Rectal smooth muscle tissue (tissue), 1 donor: ENCODE measurements at regions not wholly inside any gene's neighbourhood (a gene's known extent, or its start where the extent isn't known, plus 50 kb on each side); places are given as distances from the start of the nearest gene placed in this dataset.
"Not testable (repeated sequence)": the region's sequence is repeated elsewhere in the genome, so short reads cannot be mapped to it uniquely, and the experiment has no call there.

ENCODE experiments used
- H3K27ac ChIP-seq: one replicate; pipeline ENCODE4 v1.7.0; 2013; ENCODE audit warnings: low read depth, low read length, inconsistent platforms
- H3K27me3 ChIP-seq: one replicate; pipeline ENCODE4 v1.7.0; 2013; ENCODE audit warnings: low read length; ENCODE audit not compliant: control insufficient read depth, insufficient read depth
- H3K36me3 ChIP-seq: one replicate; pipeline ENCODE4 v1.7.0; 2013; ENCODE audit warnings: low read length; ENCODE audit not compliant: control insufficient read depth, insufficient read depth
- H3K4me1 ChIP-seq: one replicate; pipeline ENCODE4 v1.7.0; 2013; ENCODE audit warnings: low read length; ENCODE audit not compliant: control insufficient read depth, insufficient read depth
- H3K4me3 ChIP-seq: one replicate; pipeline ENCODE4 v1.7.0; 2013; ENCODE audit warnings: low read length
- H3K9ac ChIP-seq: one replicate; pipeline ENCODE4 v1.7.0; 2013; ENCODE audit warnings: low read length

DNA sequence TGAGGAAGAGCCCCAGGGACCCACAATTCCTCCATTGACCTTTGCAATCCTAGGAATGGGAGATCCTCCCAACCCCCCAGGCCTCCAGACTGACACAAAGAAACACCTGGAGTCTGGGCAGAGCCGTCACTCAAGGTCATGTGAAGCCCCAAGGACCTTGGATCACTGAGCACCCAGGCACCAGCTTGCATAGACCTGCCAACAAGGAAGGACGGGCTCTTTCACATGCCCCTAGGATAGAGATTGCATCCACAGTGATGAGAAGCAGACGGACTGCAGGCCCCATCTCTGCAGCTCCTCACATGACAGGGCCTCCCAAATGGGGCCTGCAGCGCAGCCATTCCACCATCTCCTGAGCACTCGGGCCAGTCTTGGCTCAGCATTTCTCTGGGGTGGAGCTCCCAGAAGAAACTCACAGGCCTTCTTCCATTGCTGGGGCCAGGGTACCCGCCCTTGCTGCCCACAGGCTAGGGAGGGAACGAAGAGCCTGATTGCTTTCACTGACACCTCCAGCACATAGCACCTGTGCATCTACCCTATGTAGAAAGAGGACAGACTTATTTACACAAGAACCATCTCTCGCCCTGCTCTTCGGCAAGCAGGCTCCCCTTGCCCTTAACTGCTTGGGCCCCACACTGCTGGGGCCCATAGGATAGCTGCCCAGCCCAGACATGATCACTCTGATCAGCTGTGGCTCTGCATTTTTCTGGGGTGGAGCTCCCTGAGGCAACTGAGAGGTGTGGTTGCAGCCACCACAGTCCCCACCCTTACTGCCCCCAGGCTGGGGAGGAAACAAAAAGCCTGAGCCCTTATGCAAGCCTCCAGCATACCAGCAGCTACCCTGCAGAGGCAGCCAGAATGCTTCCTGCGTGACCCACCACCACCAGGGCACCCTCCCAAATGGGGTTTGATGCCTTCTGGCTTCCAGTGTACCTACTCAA, 185.7 kb upstream of the ZCCHC13 start:
- Histone ChIP-seq H3K27me3 (no peaks in the 10 kb centered on the region), H3K9ac (no peak overlapping the region), H3K4me3 (no peak overlapping the region), H3K4me1 (no peaks in the 10 kb centered on the region), H3K27ac (no peak overlapping the region), H3K36me3 (no peaks in the 10 kb centered on the region)

DNA sequence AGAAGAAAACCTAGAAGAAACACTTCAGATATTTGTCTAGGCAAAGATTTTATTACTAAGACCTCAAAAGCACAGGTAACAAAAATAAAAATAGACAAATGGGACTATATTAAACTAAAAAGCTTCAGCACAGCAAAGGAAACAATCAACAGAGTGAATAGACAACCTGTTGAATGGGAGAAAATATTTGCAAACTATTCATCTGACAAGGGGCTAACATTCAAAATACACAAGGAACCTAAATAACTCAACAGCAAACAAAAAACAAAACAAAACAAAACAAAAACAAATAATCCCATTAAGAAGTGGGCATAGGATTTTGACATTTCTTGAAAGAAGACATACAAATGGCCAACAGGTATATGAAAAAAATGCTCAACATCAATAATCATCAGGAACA, 192.7 kb upstream of the ZCCHC13 start:
- Histone ChIP-seq H3K27me3 (no peaks in the 10 kb centered on the region), H3K36me3 (no peaks in the 10 kb centered on the region), H3K27ac (no peak overlapping the region), H3K9ac (no peak overlapping the region), H3K4me1 (peaks cover 2% of the 10 kb centered on the region), H3K4me3 (no peak overlapping the region)

DNA sequence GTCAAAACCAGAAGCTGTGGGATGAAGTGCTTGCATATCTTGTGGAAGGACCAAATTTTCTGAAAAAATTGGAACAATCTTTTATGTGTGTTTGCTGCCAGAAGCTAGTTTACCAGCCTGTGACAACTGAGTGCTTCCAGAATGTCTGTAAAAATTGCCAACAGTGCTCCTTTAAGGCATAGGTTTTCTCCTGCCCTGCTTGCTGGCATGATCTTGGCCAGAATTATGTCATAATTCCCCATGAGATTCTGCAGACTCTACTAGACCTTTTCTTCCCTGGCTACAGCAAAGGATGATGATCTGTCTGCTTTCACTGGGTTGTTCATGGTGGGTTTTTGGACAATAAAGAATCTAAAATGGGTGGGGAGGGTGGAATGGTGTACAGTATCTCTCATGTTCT, 196.3 kb upstream of the ZCCHC13 start:
- H3K27ac ChIP-seq = no peak overlapping the region
- no peaks in the 10 kb centered on the region for H3K36me3 ChIP-seq
- H3K27me3 ChIP-seq = no peaks in the 10 kb centered on the region
- H3K9ac ChIP-seq = no peak overlapping the region
- peaks cover 2% of the 10 kb centered on the region for H3K4me1 ChIP-seq
- no peak overlapping the region for H3K4me3 ChIP-seq

DNA sequence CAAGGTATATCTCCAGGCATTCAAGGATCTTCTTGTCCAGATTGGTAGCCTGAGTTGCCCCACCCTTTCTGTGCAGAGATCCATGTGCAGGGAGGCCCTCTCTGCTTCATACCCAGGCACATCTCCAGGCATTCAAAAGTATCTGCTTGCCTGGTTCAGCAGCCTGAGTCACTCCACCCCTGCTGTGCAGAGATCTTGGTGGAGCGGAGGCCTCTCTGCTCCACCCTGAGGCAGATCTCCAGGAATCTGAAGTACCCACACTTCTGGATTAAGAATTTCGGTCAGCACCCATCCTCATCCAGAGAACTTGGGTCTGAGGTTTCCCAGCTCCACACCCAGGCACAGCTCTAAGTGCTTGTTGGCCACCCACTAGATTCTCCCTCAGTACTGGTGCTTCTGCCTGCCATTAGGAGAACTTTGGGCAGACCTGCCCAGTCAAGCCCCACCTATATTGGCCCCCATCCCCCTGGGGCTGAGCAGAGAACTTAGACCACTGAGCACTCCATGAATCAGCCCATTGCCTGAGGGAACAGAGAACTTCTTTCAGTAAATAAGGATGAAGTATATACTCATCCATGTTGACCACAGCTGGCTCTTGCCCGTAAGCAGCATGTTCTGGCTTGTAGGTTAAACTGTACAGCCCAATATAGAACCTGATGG, 199.5 kb upstream of the ZCCHC13 start:
- Histone ChIP-seq H3K9ac (no peak overlapping the region), H3K27ac (no peak overlapping the region), H3K27me3 (no peaks in the 10 kb centered on the region), H3K36me3 (no peaks in the 10 kb centered on the region), H3K4me1 (peaks cover 2% of the 10 kb centered on the region), H3K4me3 (no peak overlapping the region)

DNA sequence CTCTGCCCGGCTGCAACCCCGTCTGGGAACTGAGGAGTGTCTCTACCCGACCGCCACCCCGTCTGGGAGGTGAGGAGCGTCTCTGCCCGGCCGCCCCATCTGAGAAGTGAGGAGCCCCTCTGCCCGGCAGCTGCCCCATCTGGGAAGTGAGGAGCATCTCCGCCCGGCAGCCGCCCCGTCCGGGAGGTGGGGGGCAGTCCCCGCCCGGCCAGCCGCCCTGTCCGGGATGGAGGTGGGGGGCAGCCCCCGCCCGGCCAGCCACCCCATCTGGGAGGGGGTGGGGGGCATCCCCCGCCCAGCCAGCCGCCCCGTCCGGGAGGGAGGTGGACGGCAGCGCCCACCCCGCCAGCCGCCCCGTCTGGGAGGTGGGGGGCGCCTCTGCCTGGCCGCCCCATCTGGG, 205.6 kb upstream of the ZCCHC13 start:
- not testable (repeated sequence) for H3K4me3 ChIP-seq, H3K27ac ChIP-seq, H3K4me1 ChIP-seq, H3K36me3 ChIP-seq, H3K9ac ChIP-seq, H3K27me3 ChIP-seq

DNA sequence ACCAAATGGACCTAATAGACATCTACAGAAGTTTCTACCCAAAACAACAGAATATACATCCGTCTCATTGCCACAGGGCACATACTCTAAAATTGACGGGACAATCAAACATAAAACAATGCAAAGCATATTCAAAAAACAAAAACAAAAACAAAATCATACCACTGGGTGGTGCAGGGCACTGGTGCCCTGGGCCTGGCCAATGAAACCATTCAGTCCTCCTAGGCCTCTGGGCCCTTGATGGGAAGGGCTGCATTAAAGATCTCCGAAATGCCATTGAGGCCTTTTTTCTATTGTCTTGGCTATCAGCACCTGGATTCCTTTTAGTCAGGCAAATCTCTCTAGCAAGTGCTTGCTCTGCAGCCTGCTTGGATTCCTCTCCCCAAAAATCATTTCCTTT, 213.9 kb upstream of the ZCCHC13 start:
- H3K4me1 ChIP-seq = no peaks in the 10 kb centered on the region
- H3K27ac ChIP-seq = no peak overlapping the region
- H3K27me3 ChIP-seq = no peaks in the 10 kb centered on the region
- H3K36me3 ChIP-seq = no peaks in the 10 kb centered on the region
- H3K9ac ChIP-seq = no peak overlapping the region
- H3K4me3 ChIP-seq = no peak overlapping the region

DNA sequence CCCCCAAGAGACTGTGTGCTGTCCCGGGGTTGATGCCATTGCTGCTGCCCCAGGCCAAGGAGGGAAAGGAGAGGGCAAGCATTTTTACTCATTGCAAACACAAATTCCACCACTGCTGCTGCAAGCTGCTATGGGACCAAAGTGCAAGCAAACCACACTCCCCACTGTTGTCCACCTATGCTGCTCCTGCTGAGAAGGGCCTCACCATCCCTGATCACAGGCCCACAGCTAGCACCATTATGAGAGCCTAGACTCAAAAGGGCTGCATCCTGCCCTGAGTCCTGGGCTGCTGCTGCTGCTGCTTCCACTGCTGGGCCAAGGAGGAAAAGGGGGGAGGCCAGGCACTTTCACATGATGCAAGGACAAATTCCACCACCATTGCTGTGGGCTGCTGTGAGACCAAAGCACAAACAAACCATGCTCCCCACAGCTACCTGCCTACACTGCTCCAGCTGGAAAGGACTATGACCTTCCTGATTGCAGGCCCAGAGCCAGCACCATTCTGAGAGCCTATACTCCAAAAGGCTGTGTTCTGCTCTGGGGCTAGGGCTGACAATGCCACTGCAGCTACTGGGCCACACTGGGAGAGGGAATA, 218.2 kb upstream of the ZCCHC13 start:
- Histone ChIP-seq H3K27me3 (no peaks in the 10 kb centered on the region), H3K27ac (no peak overlapping the region), H3K4me3 (no peak overlapping the region), H3K36me3 (no peaks in the 10 kb centered on the region), H3K4me1 (no peaks in the 10 kb centered on the region), H3K9ac (no peak overlapping the region)

DNA sequence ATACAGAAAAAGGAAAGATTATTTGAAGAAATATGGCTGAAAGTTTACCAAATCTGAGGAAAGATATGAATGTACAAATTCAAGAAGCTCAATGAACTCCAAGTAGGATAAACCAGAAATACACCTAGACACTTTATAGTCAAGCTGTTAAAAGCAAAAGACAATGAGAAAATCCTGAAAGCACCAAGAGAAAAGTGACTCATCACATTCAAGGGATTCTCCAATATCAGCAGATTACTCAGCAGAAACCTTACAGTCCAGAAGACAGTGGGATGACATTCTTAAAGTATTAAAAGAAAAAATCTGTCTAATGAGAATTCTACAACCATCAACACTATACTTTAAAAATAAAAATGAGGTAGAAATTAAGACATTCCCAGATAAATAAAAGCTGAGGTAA, 223.8 kb upstream of the ZCCHC13 start:
- Histone ChIP-seq H3K36me3 (no peaks in the 10 kb centered on the region), H3K27ac (no peak overlapping the region), H3K4me1 (no peaks in the 10 kb centered on the region), H3K9ac (no peak overlapping the region), H3K4me3 (no peak overlapping the region), H3K27me3 (no peaks in the 10 kb centered on the region)

DNA sequence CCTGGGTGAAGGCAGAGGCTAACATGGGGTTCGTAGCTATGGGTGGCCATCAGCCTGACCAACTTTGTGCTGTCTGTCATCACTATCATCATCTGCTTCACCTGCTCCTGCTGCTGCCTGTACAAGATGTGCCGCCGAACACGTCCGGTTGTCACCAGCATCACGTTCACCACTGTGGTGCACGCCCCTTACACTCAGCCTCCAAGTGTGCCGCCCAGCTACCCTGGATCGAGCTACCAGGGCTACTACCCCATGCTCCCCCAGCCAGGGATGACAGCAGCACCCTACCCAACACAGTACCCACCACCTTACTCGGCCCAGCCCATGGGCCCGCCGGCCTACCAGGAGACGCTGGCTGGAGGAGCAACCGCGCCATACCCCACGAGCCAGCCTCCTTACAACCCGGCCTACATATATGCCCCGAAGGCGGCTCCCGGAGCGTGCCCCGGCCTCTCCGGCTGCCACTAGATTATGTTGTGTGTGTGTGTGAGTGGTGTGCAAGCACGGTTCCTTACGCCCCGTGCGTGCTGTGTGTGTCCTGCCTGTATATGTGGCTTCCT, 213.4 kb upstream of the XIST start:
- Histone ChIP-seq H3K4me1 (no peaks in the 10 kb centered on the region), H3K9ac (no peak overlapping the region), H3K36me3 (no peaks in the 10 kb centered on the region), H3K27me3 (no peaks in the 10 kb centered on the region), H3K27ac (no peak overlapping the region), H3K4me3 (no peak overlapping the region)

DNA sequence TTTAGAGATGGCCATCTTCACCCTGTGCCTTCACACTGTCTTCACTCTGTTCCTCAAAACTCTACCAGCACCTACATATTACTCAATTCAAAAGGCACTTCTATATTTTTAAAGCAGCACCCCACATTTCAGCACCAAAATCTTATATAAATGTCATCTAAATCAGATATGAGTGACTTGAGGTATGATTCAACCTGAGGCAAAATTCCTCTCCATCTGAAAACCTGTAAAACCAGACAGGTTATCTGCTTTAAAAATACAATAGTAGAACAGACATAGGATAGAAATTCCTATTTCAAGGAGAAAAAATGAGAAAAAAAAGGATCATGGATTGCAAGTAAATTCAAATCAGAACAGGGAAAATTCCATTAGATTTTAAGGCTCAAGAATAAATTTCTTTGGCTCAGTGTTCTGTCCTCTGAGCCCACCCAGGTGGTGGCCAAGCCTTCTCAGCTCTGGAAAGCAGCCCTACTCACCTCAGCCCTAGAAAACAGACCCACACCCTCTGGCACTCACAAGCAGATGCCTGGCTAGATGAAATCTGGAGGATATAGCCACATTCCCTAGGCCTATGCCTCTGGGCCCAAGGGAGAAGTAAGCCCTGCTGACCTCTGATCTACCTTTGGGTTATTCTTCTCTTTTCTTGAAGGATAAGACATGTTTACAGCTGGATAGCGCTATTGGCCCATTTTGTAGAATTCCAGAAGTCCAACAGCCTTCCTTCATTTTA, 211.1 kb upstream of the XIST start:
- Histone ChIP-seq H3K27me3 (no peaks in the 10 kb centered on the region), H3K36me3 (no peaks in the 10 kb centered on the region), H3K9ac (no peak overlapping the region), H3K4me1 (no peaks in the 10 kb centered on the region), H3K27ac (no peak overlapping the region), H3K4me3 (no peak overlapping the region)

DNA sequence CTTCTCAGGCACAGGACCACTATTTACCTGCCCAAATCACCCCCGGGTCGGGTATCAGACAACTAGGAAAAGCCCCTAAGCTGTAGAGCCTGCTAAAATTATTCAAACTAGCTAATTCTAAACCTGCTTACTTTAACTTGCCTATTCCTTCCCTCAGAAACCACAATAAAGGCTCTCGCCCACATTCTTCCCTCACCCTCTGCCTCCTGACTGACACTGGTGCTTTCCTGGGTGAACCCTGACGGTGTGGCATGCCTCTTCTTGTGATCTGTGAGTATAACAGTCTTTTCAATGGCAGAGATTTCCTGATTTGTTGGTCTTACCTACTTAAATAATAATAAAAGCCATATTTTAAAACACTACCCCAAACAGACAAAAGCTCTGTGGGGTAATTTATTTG, 209.4 kb upstream of the XIST start:
- Histone ChIP-seq H3K27me3 (no peaks in the 10 kb centered on the region), H3K9ac (no peak overlapping the region), H3K4me1 (no peaks in the 10 kb centered on the region), H3K4me3 (no peak overlapping the region), H3K27ac (no peak overlapping the region), H3K36me3 (no peaks in the 10 kb centered on the region)

DNA sequence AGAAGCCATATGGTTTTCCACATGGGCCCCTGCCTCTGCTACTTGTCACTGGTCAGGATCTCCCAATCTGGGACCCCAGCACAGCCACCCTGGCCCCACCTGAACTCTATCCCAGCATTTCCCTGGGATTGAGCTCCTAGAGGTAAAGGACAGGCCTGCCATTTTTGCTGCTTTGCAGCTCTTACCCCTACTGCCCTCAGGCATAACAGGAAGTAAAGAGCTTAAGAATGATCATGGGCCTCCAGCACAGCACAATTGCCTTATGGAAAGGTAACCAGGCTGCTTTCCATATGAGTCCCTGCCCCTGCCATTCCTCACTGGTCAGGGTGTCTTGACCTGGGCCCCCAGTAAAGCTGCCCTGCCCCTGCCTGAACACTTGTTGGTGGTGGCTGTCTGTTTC, 196.6 kb upstream of the XIST start:
- no peaks in the 10 kb centered on the region for H3K4me1 ChIP-seq
- no peaks in the 10 kb centered on the region for H3K27me3 ChIP-seq
- no peak overlapping the region for H3K27ac ChIP-seq
- H3K4me3 ChIP-seq = no peak overlapping the region
- no peak overlapping the region for H3K9ac ChIP-seq
- no peaks in the 10 kb centered on the region for H3K36me3 ChIP-seq
